Mesothelial cell of epicardium (in vitro differentiated cells): ENCODE measurements at regions not wholly inside any gene's neighbourhood (a gene's known extent, or its start where the extent isn't known, plus 50 kb on each side); places are given as distances from the start of the nearest gene placed in this dataset.
"Not testable (repeated sequence)": the region's sequence is repeated elsewhere in the genome, so short reads cannot be mapped to it uniquely, and the experiment has no call there.

Experiments used
- DNase-seq, 2 experiments: peaks; one replicate each; pipeline ENCODE4 v3.0.0; 2021; ENCODE audit warnings: low spot score in 2 of 2; ENCODE audit not compliant: unreplicated experiment in 2 of 2
- H3K27ac Mint-ChIP-seq: 2 replicates; pipeline ENCODE4 v1.8.0; 2021; ENCODE audit warnings: mixed read lengths
- H3K27me3 Mint-ChIP-seq: 2 replicates; pipeline ENCODE4 v1.8.0; 2021; ENCODE audit warnings: low read depth, mixed read lengths
- H3K36me3 Mint-ChIP-seq: 2 replicates; pipeline ENCODE4 v1.8.0; 2021; ENCODE audit warnings: mixed read lengths
- H3K4me1 Mint-ChIP-seq: 2 replicates; pipeline ENCODE4 v1.8.0; 2021; ENCODE audit warnings: mixed read lengths
- H3K4me3 Mint-ChIP-seq: 2 replicates; pipeline ENCODE4 v1.8.0; 2021; ENCODE audit warnings: mild to moderate bottlenecking, moderate library complexity, mixed read lengths
- H3K9me3 Mint-ChIP-seq: 2 replicates; pipeline ENCODE4 v1.8.0; 2021; ENCODE audit warnings: mixed read lengths
- CTCF ChIP-seq: fragments of 200-600 bp; sonication (generic); IDR thresholded peaks from one replicate; pipeline ENCODE4 v1.5.0; 2021; ENCODE audit warnings: antibody characterized with exemption; ENCODE audit not compliant: unreplicated experiment

GRCh38 chr11:134597452-134597851, 185.4 kb upstream of the B3GAT1 start:
- H3K4me1 Mint-ChIP-seq: no peaks in the 10 kb centered on the region
- no peak for DNase-seq
- no peaks in the 10 kb centered on the region for H3K36me3 Mint-ChIP-seq
- H3K27me3 Mint-ChIP-seq: peaks cover 1% of the 10 kb centered on the region
- no peak overlapping the region for H3K27ac Mint-ChIP-seq
- peaks cover under 1% of the 10 kb centered on the region for H3K9me3 Mint-ChIP-seq
- no peak overlapping the region for H3K4me3 Mint-ChIP-seq
- no peak for TF ChIP-seq CTCF

GRCh38 chr11:134596404-134596803, 184.4 kb upstream of the B3GAT1 start:
- TF ChIP-seq CTCF: no peak
- peak in 1 of 2 experiments; percentile 16 for DNase-seq
- H3K36me3 Mint-ChIP-seq: no peaks in the 10 kb centered on the region
- H3K27ac Mint-ChIP-seq: no peak overlapping the region
- H3K9me3 Mint-ChIP-seq: peaks cover 4% of the 10 kb centered on the region
- H3K27me3 Mint-ChIP-seq: no peaks in the 10 kb centered on the region
- H3K4me3 Mint-ChIP-seq: no peak overlapping the region
- no peaks in the 10 kb centered on the region for H3K4me1 Mint-ChIP-seq

GRCh38 chr11:134592391-134592990, 180.4 kb upstream of the B3GAT1 start:
- no peak overlapping the region for H3K27ac Mint-ChIP-seq
- peaks cover 4% of the 10 kb centered on the region for H3K9me3 Mint-ChIP-seq
- peak; percentile 28 for TF ChIP-seq CTCF
- DNase-seq: peak in 1 of 2 experiments; percentile 52
- no peak overlapping the region for H3K4me3 Mint-ChIP-seq
- H3K27me3 Mint-ChIP-seq: peaks cover 19% of the 10 kb centered on the region
- H3K4me1 Mint-ChIP-seq: no peaks in the 10 kb centered on the region
- H3K36me3 Mint-ChIP-seq: no peaks in the 10 kb centered on the region

- no peaks in the 10 kb centered on the region for H3K36me3 Mint-ChIP-seq
- H3K27ac Mint-ChIP-seq: no peak overlapping the region
- peaks cover 4% of the 10 kb centered on the region for H3K9me3 Mint-ChIP-seq
- H3K27me3 Mint-ChIP-seq: peaks cover 27% of the 10 kb centered on the region
- no peak for DNase-seq
- no peak for TF ChIP-seq CTCF
- H3K4me3 Mint-ChIP-seq: no peak overlapping the region
- no peaks in the 10 kb centered on the region for H3K4me1 Mint-ChIP-seq
These were observed 179.3 kb upstream of the B3GAT1 start for GRCh38 chr11:134591338-134591737.

- Mint-ChIP-seq H3K9me3 (peaks cover 4% of the 10 kb centered on the region), H3K27ac (no peak overlapping the region), H3K27me3 (peaks cover 27% of the 10 kb centered on the region), H3K4me1 (no peaks in the 10 kb centered on the region), H3K4me3 (no peak overlapping the region), H3K36me3 (no peaks in the 10 kb centered on the region)
- no peak for DNase-seq
- TF ChIP-seq CTCF: no peak
These were observed 177.1 kb upstream of the B3GAT1 start for GRCh38 chr11:134589129-134589528.

GRCh38 chr11:134588460-134589110, 176.5 kb upstream of the B3GAT1 start:
- H3K9me3 Mint-ChIP-seq, DNase-seq, H3K36me3 Mint-ChIP-seq, H3K27ac Mint-ChIP-seq, H3K4me1 Mint-ChIP-seq, H3K4me3 Mint-ChIP-seq: not testable (repeated sequence)
- H3K27me3 Mint-ChIP-seq: peaks cover 27% of the 10 kb centered on the region
